Uterus (tissue), 3 donors: ENCODE measurements at regions not wholly inside any gene's neighbourhood (a gene's known extent, or its start where the extent isn't known, plus 50 kb on each side); places are given as distances from the start of the nearest gene placed in this dataset.

Experiments used
- DNase-seq, 2 donors: peaks; one replicate each; pipeline ENCODE4 v3.0.0-alpha.2; 2019 to 2020
- H3K27ac ChIP-seq, 2 donors: fragments of 200-600 bp; sonication (generic); 1 replicate in 1 of 2; 2 replicates in 1 of 2; pipeline ENCODE4 v1.5.1; 2016 to 2018
- H3K27me3 ChIP-seq, 2 donors: fragments of 200-600 bp; sonication (generic); one replicate each; pipeline ENCODE4 v1.5.1; 2018 to 2019; ENCODE audit warnings: control low read depth in 1 of 2
- H3K36me3 ChIP-seq, 2 donors: fragments of 200-600 bp; sonication (generic); one replicate each; pipeline ENCODE4 v1.5.1; 2019; ENCODE audit warnings: control low read depth in 1 of 2
- H3K4me1 ChIP-seq, 2 donors: fragments of 200-600 bp; sonication (generic); one replicate each; pipeline ENCODE4 v1.5.1; 2018 to 2019; ENCODE audit warnings: control low read depth in 1 of 2
- H3K4me3 ChIP-seq, 2 donors: fragments of 200-600 bp; sonication (generic); 1 replicate in 1 of 2; 2 replicates in 1 of 2; pipeline ENCODE4 v1.5.1; 2018 to 2019; ENCODE audit warnings: mild to moderate bottlenecking in 1 of 2
- H3K9me3 ChIP-seq, 2 donors: fragments of 200-600 bp; sonication (generic); one replicate each; pipeline ENCODE4 v1.5.1; 2019; ENCODE audit warnings: control low read depth in 1 of 2
- POLR2A ChIP-seq, 2 donors: fragments of 450-650 bp; IDR thresholded peaks; one replicate each; pipeline ENCODE4 v1.6.1; 2016; ENCODE audit warnings: antibody characterized with exemption in 2 of 2, mild to moderate bottlenecking in 1 of 2, moderate library complexity in 1 of 2
- intact Hi-C: fragments of 100-400 bp; cut with DNase I; formaldehyde crosslinking; loops from one replicate; pipeline ENCODE4 v1.15.1; 2023; ENCODE audit warnings: low total_unique reads
- TF ChIP-seq, protein P1 (sequence below), 4 experiments: fragments of 200-600 bp in 2 of 4; fragments of 450-650 bp in 2 of 4; sonication (generic) in 2 of 4; IDR thresholded peaks; one replicate each; pipeline ENCODE4 v1.5.1; 2016 to 2019; ENCODE audit warnings: antibody characterized with exemption in 4 of 4, mild to moderate bottlenecking in 2 of 4, moderate library complexity in 1 of 4
- donor health status: DM: yes; HTN: yes; CAD: no.

DNA sequence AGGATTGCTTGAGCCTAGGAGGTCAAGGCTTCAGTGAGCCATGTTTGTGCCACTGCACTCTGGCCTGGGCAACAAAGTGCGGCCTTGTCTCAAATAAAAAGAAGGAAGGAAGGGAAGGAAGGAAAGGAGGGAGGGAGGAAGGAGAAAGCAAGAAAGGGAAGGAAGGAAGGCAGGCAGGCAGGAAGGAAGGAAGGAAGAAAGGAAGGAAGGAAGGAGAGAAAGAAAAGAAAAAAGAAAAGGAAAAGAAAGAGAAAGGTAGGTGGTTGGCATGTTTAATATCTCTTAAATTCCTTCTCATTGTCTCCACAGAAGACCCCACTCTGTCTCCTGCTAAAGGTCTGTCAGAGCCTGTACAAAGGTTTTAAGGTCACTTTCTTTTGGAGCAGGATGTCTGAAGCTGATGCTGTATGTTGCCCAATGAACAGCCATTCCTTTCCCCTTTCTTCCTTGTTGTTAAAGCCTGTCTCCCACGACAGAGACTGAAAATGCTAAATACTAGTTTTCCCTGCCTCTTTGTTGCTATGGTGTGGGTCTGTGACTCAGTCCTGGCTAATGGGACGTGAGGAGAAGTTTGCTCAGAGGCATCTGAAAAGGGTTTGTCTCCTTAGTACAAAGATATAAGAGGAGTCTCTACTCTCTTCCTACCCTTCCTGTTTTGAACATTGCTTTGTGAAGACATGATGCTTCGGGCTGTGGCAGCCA, 213.3 kb downstream of the PCSK1 start:
- H3K27me3 ChIP-seq, result no peaks in the 10 kb centered on the region
- TF ChIP-seq POLR2A (IDR thresholded peaks at IDR 0.05), result no peak
- TF ChIP-seq, protein P1, sequence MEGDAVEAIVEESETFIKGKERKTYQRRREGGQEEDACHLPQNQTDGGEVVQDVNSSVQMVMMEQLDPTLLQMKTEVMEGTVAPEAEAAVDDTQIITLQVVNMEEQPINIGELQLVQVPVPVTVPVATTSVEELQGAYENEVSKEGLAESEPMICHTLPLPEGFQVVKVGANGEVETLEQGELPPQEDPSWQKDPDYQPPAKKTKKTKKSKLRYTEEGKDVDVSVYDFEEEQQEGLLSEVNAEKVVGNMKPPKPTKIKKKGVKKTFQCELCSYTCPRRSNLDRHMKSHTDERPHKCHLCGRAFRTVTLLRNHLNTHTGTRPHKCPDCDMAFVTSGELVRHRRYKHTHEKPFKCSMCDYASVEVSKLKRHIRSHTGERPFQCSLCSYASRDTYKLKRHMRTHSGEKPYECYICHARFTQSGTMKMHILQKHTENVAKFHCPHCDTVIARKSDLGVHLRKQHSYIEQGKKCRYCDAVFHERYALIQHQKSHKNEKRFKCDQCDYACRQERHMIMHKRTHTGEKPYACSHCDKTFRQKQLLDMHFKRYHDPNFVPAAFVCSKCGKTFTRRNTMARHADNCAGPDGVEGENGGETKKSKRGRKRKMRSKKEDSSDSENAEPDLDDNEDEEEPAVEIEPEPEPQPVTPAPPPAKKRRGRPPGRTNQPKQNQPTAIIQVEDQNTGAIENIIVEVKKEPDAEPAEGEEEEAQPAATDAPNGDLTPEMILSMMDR (IDR thresholded peaks at IDR 0.05), result no peak
- H3K36me3 ChIP-seq, result no peaks in the 10 kb centered on the region
- no peaks in the 10 kb centered on the region for H3K4me1 ChIP-seq
- intact Hi-C loops, result no loop called here
- no peak overlapping the region for H3K4me3 ChIP-seq
- no peaks in the 10 kb centered on the region for H3K9me3 ChIP-seq
- DNase-seq, result no peak
- H3K27ac ChIP-seq, result no peak overlapping the region

GRCh38 chr5:96218653-96219052, 214.4 kb downstream of the PCSK1 start:
- Histone ChIP-seq H3K9me3 (no peaks in the 10 kb centered on the region), H3K4me1 (no peaks in the 10 kb centered on the region), H3K27ac (no peak overlapping the region), H3K36me3 (no peaks in the 10 kb centered on the region), H3K4me3 (no peak overlapping the region), H3K27me3 (no peaks in the 10 kb centered on the region)
- DNase-seq, result no peak
- TF ChIP-seq POLR2A (IDR thresholded peaks at IDR 0.05), result no peak
- TF ChIP-seq, protein P1 (IDR thresholded peaks at IDR 0.05), result no peak
- intact Hi-C loops, result no loop called here

- no peak for DNase-seq
- intact Hi-C loops, result no loop called here
- no peak for TF ChIP-seq POLR2A (IDR thresholded peaks at IDR 0.05)
- TF ChIP-seq, protein P1 (IDR thresholded peaks at IDR 0.05), result no peak
Observed at GRCh38 chr5:96214442-96215197, 218.4 kb downstream of the PCSK1 start.

DNA sequence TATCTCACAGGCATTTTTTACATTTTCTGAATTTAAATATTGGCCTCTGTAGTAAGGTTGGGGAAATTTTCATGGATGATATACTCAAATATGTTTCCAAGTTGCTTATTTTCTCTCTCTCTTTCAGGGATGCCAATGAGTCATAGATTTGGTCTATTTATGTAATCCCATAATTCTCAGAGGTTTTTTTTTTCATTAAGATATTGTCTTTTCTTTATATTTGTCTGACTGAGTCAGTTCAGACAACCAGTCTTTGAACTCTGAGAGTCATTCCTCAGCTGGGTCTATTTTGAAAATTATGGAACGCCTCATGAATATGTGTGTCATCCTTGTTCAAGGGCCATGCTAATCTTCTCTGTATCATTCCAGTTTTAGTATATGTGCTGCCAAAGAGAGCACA, 223.2 kb downstream of the PCSK1 start:
- H3K4me3 ChIP-seq, result no peak overlapping the region
- no peak for TF ChIP-seq POLR2A (IDR thresholded peaks at IDR 0.05)
- TF ChIP-seq, protein P1 (IDR thresholded peaks at IDR 0.05), result no peak
- intact Hi-C loops, result no loop called here
- DNase-seq, result no peak
- H3K36me3 ChIP-seq, result no peaks in the 10 kb centered on the region
- H3K27me3 ChIP-seq, result no peaks in the 10 kb centered on the region
- no peaks in the 10 kb centered on the region for H3K4me1 ChIP-seq
- H3K27ac ChIP-seq, result no peak overlapping the region
- H3K9me3 ChIP-seq, result peaks cover 0 to 5% of the 10 kb centered on the region in 2 donors

More at GRCh38 chr5:96214442-96215197, 218.4 kb downstream of the PCSK1 start:
- Histone ChIP-seq H3K36me3 (no peaks in the 10 kb centered on the region), H3K27ac (no peak overlapping the region), H3K4me1 (no peaks in the 10 kb centered on the region), H3K9me3 (no peaks in the 10 kb centered on the region), H3K4me3 (no peak overlapping the region), H3K27me3 (no peaks in the 10 kb centered on the region)

DNA sequence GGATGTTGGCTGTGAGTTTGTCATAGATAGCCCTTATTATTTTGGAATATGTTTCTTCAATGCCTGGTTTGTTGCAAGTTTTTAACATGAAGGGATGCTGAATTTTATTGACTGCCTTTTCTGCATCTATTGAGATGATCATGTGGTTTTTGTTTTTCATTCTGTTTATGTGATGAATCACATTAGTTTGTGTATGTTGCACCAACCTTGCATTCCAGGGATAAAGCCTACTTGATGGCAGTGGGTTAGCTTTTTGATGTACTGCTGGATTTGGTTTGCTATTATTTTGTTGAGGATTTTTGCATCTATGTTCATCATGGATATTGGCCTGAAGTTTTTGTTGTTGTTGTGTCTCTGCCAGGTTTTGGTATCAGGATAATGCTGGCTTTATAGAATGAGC, 225.6 kb downstream of the PCSK1 start:
- no peak for DNase-seq
- TF ChIP-seq, protein P1 (IDR thresholded peaks at IDR 0.05), result no peak
- no peak for TF ChIP-seq POLR2A (IDR thresholded peaks at IDR 0.05)
- Histone ChIP-seq H3K27me3 (no peaks in the 10 kb centered on the region), H3K4me3 (no peak overlapping the region), H3K9me3 (peaks cover 0 to 5% of the 10 kb centered on the region in 2 donors), H3K4me1 (no peaks in the 10 kb centered on the region), H3K36me3 (no peaks in the 10 kb centered on the region), H3K27ac (no peak overlapping the region)
- intact Hi-C loops, result no loop called here
